ENCODE measurements at regions not wholly inside any gene's neighbourhood (a gene's known extent, or its start where the extent isn't known, plus 50 kb on each side); places are given as distances from the start of the nearest gene placed in this dataset.
"Not testable (repeated sequence)": the region's sequence is repeated elsewhere in the genome, so short reads cannot be mapped to it uniquely, and the experiment has no call there.

GRCh38 chr10:21047511-21047910, 150.4 kb upstream of the NEBL start:
- no peak for DNase-seq

- no peak for DNase-seq
Measured at GRCh38 chr10:21047096-21047495, 150.0 kb upstream of the NEBL start.

- DNase-seq: no peak
Measured at GRCh38 chr10:21043044-21043443, 145.9 kb upstream of the NEBL start.

- DNase-seq: no peak
Measured at GRCh38 chr10:21042536-21042935, 145.4 kb upstream of the NEBL start.

GRCh38 chr10:21041763-21042458, 144.8 kb upstream of the NEBL start:
- no peak for DNase-seq

GRCh38 chr10:21039721-21040120, 142.6 kb upstream of the NEBL start:
- DNase-seq: no peak

GRCh38 chr10:21036757-21037156, 139.6 kb upstream of the NEBL start:
- no peak for DNase-seq

GRCh38 chr10:21034770-21035169, 137.7 kb upstream of the NEBL start:
- DNase-seq: not testable (repeated sequence)

- DNase-seq: no peak
Measured at GRCh38 chr10:21034241-21034640, 137.1 kb upstream of the NEBL start.

GRCh38 chr10:21032587-21033319, 135.6 kb upstream of the NEBL start:
- DNase-seq: no peak

- no peak for DNase-seq
Measured at GRCh38 chr10:21031232-21031795, 134.2 kb upstream of the NEBL start.

GRCh38 chr10:21030091-21030490, 133.0 kb upstream of the NEBL start:
- DNase-seq: no peak

GRCh38 chr10:21022821-21023220, 125.7 kb upstream of the NEBL start:
- DNase-seq: no peak

- no peak for DNase-seq
Measured at GRCh38 chr10:21021843-21022594, 124.9 kb upstream of the NEBL start.

- DNase-seq: no peak
Measured at GRCh38 chr10:21021231-21021630, 124.1 kb upstream of the NEBL start.

GRCh38 chr10:21020545-21020944, 123.4 kb upstream of the NEBL start:
- DNase-seq: no peak

- no peak for DNase-seq
Measured at GRCh38 chr10:21019436-21019835, 122.3 kb upstream of the NEBL start.

- no peak for DNase-seq
Measured at GRCh38 chr10:21015851-21016250, 118.7 kb upstream of the NEBL start.

GRCh38 chr10:21014141-21014540, 117.0 kb upstream of the NEBL start:
- DNase-seq: no peak

- DNase-seq: no peak
Measured at GRCh38 chr10:21011433-21012018, 114.4 kb upstream of the NEBL start.

- DNase-seq: no peak
Measured at GRCh38 chr10:21010615-21011014, 113.5 kb upstream of the NEBL start.

- no peak for DNase-seq
Measured at GRCh38 chr10:21003240-21003822, 106.2 kb upstream of the NEBL start.

Measured in stimulated activated naive CD4-positive, alpha-beta T cell (primary cell).